Kidney epithelial cell (primary cell): ENCODE measurements at regions not wholly inside any gene's neighbourhood (a gene's known extent, or its start where the extent isn't known, plus 50 kb on each side); places are given as distances from the start of the nearest gene placed in this dataset.

ENCODE experiments used
- DNase-seq: peaks from one replicate; pipeline ENCODE4 v3.0.0-alpha.2; 2010; ENCODE audit warnings: low read depth
- H3K27me3 ChIP-seq: 2 replicates; pipeline ENCODE4 v1.6.0; 2011; ENCODE audit warnings: low read length; ENCODE audit not compliant: control insufficient read depth, insufficient read depth
- H3K36me3 ChIP-seq: 2 replicates; pipeline ENCODE4 v1.5.1; 2011; ENCODE audit warnings: low read length; ENCODE audit not compliant: control insufficient read depth, insufficient read depth
- H3K4me3 ChIP-seq: 2 replicates; pipeline ENCODE4 v1.5.1; 2011; ENCODE audit warnings: low read depth, mild to moderate bottlenecking, control low read depth, low read length
- TF ChIP-seq, protein P1 (sequence below): IDR thresholded peaks from 2 replicates; pipeline ENCODE4 v1.5.1; 2011; ENCODE audit warnings: mild to moderate bottlenecking, moderate library complexity, low read length, control low read depth, inconsistent platforms; ENCODE audit not compliant: insufficient read depth, poor library complexity, severe bottlenecking

DNA sequence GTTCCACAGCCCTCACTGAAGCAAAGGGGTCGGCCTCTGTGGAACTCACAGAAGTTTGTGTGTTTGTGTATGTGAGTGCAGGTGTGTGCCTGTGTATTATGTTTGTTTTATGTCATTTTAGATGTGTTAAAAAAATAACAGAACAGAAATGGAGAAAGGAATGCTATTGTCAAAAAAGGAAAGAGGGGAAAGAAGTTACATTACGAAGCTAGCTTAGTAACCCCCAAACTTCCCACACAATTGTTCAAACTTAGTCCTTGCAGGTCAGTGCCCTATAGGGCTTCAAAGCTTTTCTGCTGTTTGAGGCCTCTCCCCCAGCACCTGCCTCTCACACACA is 1505.6 kb upstream of the SLC10A2 start:
- Histone ChIP-seq H3K36me3 (no peaks in the 10 kb centered on the region), H3K4me3 (no peak overlapping the region), H3K27me3 (no peaks in the 10 kb centered on the region)
- no peak for DNase-seq
- TF ChIP-seq, protein P1, sequence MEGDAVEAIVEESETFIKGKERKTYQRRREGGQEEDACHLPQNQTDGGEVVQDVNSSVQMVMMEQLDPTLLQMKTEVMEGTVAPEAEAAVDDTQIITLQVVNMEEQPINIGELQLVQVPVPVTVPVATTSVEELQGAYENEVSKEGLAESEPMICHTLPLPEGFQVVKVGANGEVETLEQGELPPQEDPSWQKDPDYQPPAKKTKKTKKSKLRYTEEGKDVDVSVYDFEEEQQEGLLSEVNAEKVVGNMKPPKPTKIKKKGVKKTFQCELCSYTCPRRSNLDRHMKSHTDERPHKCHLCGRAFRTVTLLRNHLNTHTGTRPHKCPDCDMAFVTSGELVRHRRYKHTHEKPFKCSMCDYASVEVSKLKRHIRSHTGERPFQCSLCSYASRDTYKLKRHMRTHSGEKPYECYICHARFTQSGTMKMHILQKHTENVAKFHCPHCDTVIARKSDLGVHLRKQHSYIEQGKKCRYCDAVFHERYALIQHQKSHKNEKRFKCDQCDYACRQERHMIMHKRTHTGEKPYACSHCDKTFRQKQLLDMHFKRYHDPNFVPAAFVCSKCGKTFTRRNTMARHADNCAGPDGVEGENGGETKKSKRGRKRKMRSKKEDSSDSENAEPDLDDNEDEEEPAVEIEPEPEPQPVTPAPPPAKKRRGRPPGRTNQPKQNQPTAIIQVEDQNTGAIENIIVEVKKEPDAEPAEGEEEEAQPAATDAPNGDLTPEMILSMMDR = no peak

DNA sequence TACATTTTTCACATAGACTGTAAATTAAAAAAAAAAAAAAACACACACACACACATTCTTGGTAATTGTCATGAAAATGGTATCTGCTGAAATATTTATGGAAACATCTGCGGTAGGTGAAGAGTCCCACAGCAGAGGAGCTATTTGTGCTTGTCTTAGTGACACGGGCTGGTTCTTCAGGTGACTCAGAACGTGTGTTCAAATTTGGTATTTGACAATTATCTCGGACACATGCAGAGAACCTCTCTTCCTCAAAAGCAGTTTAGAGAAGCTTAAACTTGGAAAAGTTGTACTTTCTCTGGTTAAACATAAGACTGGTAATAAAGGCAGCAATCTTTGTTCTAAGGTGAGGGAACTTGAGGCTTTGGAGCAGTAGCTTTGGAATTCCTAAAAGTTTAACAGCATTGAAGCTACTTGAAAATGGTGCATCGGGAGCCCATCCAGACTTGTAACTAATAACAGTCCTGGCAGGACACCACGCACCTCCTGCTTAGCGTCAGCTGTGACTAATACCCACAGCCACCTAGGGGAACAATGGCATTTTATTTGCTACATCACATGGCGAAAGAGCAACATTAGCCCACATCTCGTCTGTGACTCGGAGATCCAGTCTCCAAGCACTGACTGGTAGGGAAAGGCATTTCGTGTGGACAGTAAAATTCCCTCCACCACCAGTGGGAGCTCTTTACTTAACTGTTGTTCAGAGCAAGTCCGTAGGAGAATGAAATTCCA is 1505.1 kb upstream of the SLC10A2 start:
- Histone ChIP-seq H3K27me3 (no peaks in the 10 kb centered on the region), H3K4me3 (no peak overlapping the region), H3K36me3 (no peaks in the 10 kb centered on the region)
- TF ChIP-seq, protein P1 = peak; percentile 80
- peak; percentile 90 for DNase-seq

DNA sequence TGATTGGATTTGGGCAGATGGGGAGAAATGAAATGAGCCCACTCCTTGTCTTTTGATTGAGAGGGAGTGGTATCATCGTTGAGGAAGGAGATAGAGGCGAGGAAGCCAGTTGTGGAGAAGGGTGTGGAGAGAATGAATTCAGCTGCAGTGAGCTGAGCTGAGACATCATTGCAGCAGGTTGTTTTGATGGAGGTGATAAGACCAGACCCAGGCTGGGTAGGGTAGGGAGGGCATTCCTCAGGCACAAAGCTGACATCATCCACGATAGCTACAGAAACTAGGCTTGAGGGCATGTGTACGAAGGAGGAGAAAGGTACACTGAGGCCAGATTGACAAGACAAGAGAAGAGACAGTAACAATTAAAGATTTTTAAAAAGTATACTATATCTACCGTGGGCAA is 1500.9 kb upstream of the SLC10A2 start:
- no peak overlapping the region for H3K4me3 ChIP-seq
- H3K36me3 ChIP-seq = no peaks in the 10 kb centered on the region
- no peaks in the 10 kb centered on the region for H3K27me3 ChIP-seq
- TF ChIP-seq, protein P1 = no peak
- no peak for DNase-seq

DNA sequence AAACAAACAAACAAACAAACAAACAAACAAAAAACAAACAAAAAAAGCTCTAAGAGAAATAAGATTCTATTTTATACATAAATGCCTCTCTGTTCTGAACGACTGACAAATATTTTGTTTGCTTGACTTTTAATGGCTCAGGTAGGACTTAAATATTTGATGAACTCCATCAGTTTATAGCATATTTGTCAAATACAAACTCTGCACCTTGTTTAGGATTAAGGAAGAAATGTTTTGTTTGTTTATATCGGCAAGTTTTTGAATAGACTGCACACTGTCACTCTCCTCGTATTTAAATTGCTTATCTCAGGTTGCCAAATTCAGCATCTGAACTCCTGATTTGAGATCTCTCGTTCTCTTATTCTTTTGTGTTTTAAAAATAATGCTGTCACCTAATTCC is 1499.7 kb upstream of the SLC10A2 start:
- TF ChIP-seq, protein P1 = no peak
- H3K36me3 ChIP-seq = no peaks in the 10 kb centered on the region
- no peak overlapping the region for H3K4me3 ChIP-seq
- no peak for DNase-seq
- H3K27me3 ChIP-seq = no peaks in the 10 kb centered on the region

DNA sequence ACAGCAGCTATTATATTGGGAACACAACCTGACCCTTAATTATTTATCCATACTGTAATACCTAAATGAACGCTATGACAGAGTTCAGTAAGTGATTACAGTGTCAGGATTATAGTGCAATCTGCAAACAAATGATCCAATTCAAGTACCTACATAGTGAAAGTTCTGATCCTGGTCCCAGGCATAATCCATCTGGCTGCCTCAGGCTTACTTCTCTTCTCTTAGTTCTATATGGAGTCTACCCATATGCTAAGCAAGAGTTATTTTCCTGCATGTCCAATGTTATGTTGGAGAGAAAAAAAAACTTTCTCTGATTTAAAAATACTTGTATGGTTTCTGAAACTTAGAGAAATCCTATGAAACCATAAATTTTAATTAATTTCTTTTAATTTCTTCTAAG is 1487.7 kb upstream of the SLC10A2 start:
- TF ChIP-seq, protein P1 = no peak
- no peak for DNase-seq
- H3K27me3 ChIP-seq = no peaks in the 10 kb centered on the region
- no peak overlapping the region for H3K4me3 ChIP-seq
- H3K36me3 ChIP-seq = no peaks in the 10 kb centered on the region

DNA sequence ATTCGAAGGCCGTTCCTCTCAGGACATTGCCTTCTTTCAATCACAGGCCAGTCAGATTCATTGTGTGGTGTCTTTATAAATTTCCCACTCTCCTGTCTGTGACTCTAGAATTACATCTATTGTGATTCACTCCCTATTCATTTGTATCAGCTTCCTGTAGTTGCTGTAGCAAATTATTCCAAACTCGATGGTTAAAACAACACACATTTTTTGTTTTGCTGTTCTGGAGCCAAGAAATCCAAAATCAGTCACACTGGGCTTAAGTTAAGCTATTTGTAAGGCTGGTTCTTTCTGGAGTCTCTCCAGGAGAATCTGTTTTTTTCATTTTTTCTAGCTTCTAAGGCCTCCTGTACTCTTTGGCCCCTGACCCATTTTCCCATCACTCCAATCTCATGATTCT is 1487.0 kb upstream of the SLC10A2 start:
- TF ChIP-seq, protein P1 = no peak
- no peaks in the 10 kb centered on the region for H3K27me3 ChIP-seq
- no peak for DNase-seq
- H3K4me3 ChIP-seq = no peak overlapping the region
- H3K36me3 ChIP-seq = no peaks in the 10 kb centered on the region
